Gastrocnemius medialis (tissue), 4 donors: ENCODE measurements at regions not wholly inside any gene's neighbourhood (a gene's known extent, or its start where the extent isn't known, plus 50 kb on each side); places are given as distances from the start of the nearest gene placed in this dataset.

Experiments used
- POLR2A ChIP-seq, 2 donors: fragments of 450-650 bp; IDR thresholded peaks; one replicate each; pipeline ENCODE4 v1.6.1; 2017; ENCODE audit warnings: antibody characterized with exemption in 2 of 2, mild to moderate bottlenecking in 2 of 2, moderate library complexity in 2 of 2
- TF ChIP-seq, protein P1 (sequence below), 5 experiments: fragments of 450-650 bp in 3 of 5; fragments of 200-600 bp in 2 of 5; sonication (generic) in 2 of 5; IDR thresholded peaks in 4 of 5; conservative IDR thresholded peaks in 1 of 5; 1 replicate in 4 of 5; 2 replicates in 1 of 5; pipeline ENCODE4 v1.5.1; 2016 to 2019; ENCODE audit warnings: antibody characterized with exemption in 5 of 5, mild to moderate bottlenecking in 3 of 5, moderate library complexity in 3 of 5

DNA sequence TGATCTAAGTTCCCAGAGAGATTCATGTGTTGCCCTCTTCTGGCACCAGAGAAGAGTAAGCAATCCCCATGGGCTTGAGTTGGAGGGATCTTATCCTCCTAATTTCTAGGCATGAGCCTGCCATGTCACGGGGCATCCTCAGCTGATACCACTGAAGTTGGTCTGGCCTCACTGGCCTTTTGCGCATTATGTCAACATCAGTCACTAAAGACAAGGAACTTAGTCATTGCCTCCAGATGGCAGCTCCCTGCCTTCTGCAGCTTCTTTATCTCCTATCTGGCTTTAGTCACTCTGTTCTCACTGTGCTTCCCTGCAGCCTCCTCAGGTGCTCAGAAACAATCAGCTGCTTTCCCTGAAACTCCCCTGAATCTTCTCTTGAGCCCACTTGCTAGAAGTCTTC is 312.2 kb downstream of the ADGRG6 start:
- TF ChIP-seq, protein P1, sequence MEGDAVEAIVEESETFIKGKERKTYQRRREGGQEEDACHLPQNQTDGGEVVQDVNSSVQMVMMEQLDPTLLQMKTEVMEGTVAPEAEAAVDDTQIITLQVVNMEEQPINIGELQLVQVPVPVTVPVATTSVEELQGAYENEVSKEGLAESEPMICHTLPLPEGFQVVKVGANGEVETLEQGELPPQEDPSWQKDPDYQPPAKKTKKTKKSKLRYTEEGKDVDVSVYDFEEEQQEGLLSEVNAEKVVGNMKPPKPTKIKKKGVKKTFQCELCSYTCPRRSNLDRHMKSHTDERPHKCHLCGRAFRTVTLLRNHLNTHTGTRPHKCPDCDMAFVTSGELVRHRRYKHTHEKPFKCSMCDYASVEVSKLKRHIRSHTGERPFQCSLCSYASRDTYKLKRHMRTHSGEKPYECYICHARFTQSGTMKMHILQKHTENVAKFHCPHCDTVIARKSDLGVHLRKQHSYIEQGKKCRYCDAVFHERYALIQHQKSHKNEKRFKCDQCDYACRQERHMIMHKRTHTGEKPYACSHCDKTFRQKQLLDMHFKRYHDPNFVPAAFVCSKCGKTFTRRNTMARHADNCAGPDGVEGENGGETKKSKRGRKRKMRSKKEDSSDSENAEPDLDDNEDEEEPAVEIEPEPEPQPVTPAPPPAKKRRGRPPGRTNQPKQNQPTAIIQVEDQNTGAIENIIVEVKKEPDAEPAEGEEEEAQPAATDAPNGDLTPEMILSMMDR (IDR thresholded peaks at IDR 0.05 in 4 of 5, conservative IDR thresholded peaks at IDR 0.05 in 1 of 5), result no peak
- TF ChIP-seq POLR2A (IDR thresholded peaks at IDR 0.05), result no peak
